ENCODE measurements at regions not wholly inside any gene's neighbourhood (a gene's known extent, or its start where the extent isn't known, plus 50 kb on each side); places are given as distances from the start of the nearest gene placed in this dataset.

DNA sequence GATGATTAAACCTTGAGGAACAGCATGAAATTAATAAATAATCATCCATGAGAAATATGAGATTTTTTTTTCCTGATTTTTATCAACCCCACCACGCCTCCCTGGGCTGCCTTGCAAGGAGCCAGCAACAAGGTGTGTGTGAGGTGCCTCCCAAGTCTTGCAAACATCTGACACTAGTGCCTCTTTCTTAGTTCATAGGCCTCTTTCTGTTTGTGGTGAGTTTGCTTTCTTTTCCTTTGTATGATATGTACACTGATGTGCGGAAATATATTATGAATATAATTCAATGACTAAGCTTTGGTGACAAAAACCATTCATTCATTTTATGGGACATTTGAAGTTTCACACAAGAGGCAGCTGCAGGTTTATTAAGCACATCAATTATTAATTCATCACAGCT lies 63.2 kb upstream of the SYNDIG1 start:
- no peak for DNase-seq (ENCODE audit: extremely low read depth, low read depth)
- TF ChIP-seq, protein P1, sequence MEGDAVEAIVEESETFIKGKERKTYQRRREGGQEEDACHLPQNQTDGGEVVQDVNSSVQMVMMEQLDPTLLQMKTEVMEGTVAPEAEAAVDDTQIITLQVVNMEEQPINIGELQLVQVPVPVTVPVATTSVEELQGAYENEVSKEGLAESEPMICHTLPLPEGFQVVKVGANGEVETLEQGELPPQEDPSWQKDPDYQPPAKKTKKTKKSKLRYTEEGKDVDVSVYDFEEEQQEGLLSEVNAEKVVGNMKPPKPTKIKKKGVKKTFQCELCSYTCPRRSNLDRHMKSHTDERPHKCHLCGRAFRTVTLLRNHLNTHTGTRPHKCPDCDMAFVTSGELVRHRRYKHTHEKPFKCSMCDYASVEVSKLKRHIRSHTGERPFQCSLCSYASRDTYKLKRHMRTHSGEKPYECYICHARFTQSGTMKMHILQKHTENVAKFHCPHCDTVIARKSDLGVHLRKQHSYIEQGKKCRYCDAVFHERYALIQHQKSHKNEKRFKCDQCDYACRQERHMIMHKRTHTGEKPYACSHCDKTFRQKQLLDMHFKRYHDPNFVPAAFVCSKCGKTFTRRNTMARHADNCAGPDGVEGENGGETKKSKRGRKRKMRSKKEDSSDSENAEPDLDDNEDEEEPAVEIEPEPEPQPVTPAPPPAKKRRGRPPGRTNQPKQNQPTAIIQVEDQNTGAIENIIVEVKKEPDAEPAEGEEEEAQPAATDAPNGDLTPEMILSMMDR (IDR thresholded peaks at IDR 0.05; ENCODE audit: low read depth, low read length, missing control alignments): no peak

DNA sequence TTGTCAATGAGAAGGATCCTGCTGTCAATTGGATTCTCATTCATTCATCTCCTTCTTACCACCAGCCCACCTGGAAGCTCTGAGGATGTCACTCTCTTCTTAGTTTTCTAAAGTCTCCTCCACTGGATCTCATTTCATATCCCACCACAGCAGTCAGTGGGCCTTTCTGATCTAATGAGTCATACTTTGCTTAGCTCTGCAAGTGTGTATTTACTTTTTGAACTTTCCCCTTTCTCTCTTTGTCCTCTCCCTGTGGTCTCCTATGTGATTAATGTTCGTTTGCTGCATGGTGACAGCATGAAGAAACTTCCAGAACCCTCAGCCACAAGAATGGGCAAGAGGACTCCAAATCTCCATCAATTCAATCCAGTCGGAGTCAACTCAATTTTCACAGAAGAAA lies 63.6 kb upstream of the SYNDIG1 start:
- H3K4me3 ChIP-seq (replicated peaks; ENCODE audit: low read depth, low read length): no peak overlapping the region
- TF ChIP-seq, protein P1 (IDR thresholded peaks at IDR 0.05; ENCODE audit: low read depth, low read length, missing control alignments): no peak
- DNase-seq (ENCODE audit: extremely low read depth, low read depth): no peak

More for the DNA sequence above, 63.2 kb upstream of the SYNDIG1 start:
- no peak overlapping the region for H3K4me3 ChIP-seq (replicated peaks; ENCODE audit: low read depth, low read length)

DNA sequence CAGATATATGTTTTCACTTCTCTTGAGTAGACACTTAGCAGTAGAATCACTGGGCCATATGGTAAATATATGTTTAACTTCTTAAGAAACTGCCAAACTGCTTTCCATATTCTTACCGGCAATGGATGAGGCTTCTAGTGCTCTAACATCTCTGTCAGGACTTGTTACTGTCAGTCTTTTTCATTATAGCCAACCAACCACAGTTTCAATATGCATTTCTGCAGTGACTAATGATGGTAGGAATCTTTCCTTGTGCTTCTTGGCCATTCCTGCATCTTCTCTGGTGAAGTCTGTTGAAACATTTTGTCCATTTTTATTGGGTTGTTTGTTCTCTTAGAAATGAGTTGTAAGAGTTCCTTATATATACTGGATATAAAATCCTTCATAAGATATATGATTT lies 66.0 kb upstream of the SYNDIG1 start:
- H3K4me3 ChIP-seq (replicated peaks; ENCODE audit: low read depth, low read length): no peak overlapping the region
- DNase-seq (ENCODE audit: extremely low read depth, low read depth): no peak
- TF ChIP-seq, protein P1 (IDR thresholded peaks at IDR 0.05; ENCODE audit: low read depth, low read length, missing control alignments): no peak

DNA sequence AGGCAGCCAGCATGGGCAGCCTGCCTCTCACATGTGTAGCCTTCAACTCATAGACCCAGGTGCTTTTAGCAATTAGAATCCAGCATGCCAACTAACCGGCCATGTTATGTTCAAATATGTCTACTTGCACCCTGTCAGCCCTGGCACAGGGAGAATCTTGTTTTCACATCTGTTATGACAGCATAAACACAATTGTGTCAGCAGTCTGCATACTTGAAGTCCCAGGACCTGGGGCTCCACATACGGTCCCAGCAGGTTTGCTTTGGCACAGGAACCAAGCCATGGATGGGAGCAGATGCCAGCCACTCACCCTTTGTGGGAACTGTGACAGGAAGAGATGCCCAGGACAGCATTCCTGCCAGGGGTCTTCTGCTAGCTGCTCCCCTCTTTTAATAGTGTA lies 67.2 kb upstream of the SYNDIG1 start:
- H3K4me3 ChIP-seq (replicated peaks; ENCODE audit: low read depth, low read length): no peak overlapping the region
- TF ChIP-seq, protein P1 (IDR thresholded peaks at IDR 0.05; ENCODE audit: low read depth, low read length, missing control alignments): no peak
- DNase-seq (ENCODE audit: extremely low read depth, low read depth): no peak

DNA sequence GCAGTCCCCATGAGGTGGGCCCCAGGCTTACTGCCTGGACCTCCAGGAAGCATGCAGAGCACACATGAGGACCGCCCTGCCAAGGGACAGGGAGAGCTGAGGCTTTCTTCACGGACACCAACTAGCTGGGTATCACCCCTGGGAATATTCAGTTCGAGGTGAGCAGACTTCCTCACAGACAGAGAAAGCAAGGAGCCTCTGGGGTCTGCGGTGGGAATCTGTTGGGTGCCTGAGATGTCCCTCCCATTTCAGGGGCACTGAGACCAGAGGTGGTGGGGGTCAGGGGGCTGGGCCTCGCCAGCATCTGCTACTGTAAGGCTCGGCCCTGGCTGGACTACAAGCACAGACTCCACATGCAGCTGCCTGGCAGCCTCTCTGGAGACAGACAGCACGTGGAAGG lies 74.3 kb upstream of the SYNDIG1 start:
- TF ChIP-seq, protein P1 (IDR thresholded peaks at IDR 0.05; ENCODE audit: low read depth, low read length, missing control alignments): no peak
- DNase-seq (ENCODE audit: extremely low read depth, low read depth): no peak
- H3K4me3 ChIP-seq (replicated peaks; ENCODE audit: low read depth, low read length): no peak overlapping the region

DNA sequence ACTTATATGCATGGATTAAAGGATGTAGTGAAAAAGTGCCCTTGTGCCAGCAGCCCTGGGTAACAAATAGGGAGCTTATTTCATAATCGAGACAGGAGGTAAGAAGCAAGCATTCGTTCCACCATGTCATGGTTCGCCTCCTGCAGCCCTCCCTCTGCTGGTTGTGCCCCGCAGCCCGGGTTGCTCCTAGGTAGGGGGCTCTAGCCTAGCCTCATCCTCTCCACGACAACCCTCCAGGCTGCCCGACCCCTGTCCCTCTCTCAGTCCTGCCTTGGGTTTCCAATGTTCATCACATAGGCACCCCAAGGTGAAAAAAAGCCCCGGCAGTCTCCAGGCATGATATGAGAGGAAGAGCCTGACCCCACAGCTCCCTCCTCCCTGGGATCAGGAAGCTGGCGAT lies 75.5 kb upstream of the SYNDIG1 start:
- TF ChIP-seq, protein P1 (IDR thresholded peaks at IDR 0.05; ENCODE audit: low read depth, low read length, missing control alignments): no peak

DNA sequence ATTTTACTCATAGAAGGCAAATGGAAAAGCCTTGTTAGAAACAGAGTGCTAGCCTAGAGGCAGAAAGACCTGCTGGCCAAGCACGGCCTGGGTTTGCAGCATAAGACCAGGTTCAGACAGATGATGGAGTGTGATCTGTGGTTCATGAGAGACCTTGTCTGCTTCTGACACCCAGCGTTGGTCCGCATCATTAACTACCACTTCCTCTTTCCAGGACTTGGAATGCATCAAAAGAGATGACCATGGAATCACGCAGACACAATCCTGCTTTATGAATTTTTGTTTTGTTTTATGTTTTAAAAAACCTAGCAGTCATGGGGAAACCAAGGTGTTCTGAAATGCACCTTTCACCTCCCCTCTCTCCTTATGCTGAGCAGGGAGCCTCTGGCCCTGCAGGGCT lies 76.8 kb upstream of the SYNDIG1 start:
- TF ChIP-seq, protein P1 (IDR thresholded peaks at IDR 0.05; ENCODE audit: low read depth, low read length, missing control alignments): no peak
- no peak for DNase-seq (ENCODE audit: extremely low read depth, low read depth)
- H3K4me3 ChIP-seq (replicated peaks; ENCODE audit: low read depth, low read length): no peak overlapping the region

More for the DNA sequence above, 75.5 kb upstream of the SYNDIG1 start:
- DNase-seq (ENCODE audit: extremely low read depth, low read depth): no peak
- H3K4me3 ChIP-seq (replicated peaks; ENCODE audit: low read depth, low read length): no peak overlapping the region
